ENCODE measurements at regions not wholly inside any gene's neighbourhood (a gene's known extent, or its start where the extent isn't known, plus 50 kb on each side); places are given as distances from the start of the nearest gene placed in this dataset.
A peak's percentile ranks its signal among the peaks of the same experiment; 100 is the strongest.

GRCh38 chr11:116638463-116638862 lies 134.3 kb downstream of the BUD13 start:
- H3K27me3 ChIP-seq (ENCODE audit: control insufficient read depth, insufficient read depth, low read length), result no peaks in the 10 kb centered on the region
- no peaks in the 10 kb centered on the region for H3K4me1 ChIP-seq (ENCODE audit: control insufficient read depth in 2 of 3, insufficient read depth in 2 of 3, low read depth in 1 of 3, low read length in 3 of 3)
- DNase-seq (no peak), FAIRE-seq (no peak)
- H3K9ac ChIP-seq (ENCODE audit: low read length in 3 of 3), result no peak overlapping the region
- H3K36me3 ChIP-seq (ENCODE audit: control insufficient read depth in 2 of 3, insufficient read depth in 3 of 3, low read length in 3 of 3), result no peaks in the 10 kb centered on the region
- TF ChIP-seq CTCF (IDR thresholded peaks at IDR 0.05; ENCODE audit: borderline replicate concordance, extremely low read depth, insufficient read depth), result no peak
- intact Hi-C loops (cut with DNase I), result no loop called here
- H3K27ac ChIP-seq (ENCODE audit: low read depth in 2 of 2, low read length in 2 of 2), result no peak overlapping the region
- no peak overlapping the region for H3K4me3 ChIP-seq (ENCODE audit: low read length in 3 of 3)
- peaks cover 0 to 2% (median 0%) of the 10 kb centered on the region in 3 donors for H3K9me3 ChIP-seq (ENCODE audit: control insufficient read depth in 2 of 3, insufficient read depth in 1 of 3, low read length in 3 of 3)

GRCh38 chr11:116637766-116638165 lies 135.0 kb downstream of the BUD13 start:
- intact Hi-C loops (cut with DNase I), result no loop called here
- DNase-seq, result no peak
- no peak overlapping the region for H3K27ac ChIP-seq (ENCODE audit: low read depth in 2 of 2, low read length in 2 of 2)

GRCh38 chr11:116636341-116636929 lies 136.4 kb downstream of the BUD13 start:
- Histone ChIP-seq H3K9me3 (ENCODE audit: control insufficient read depth in 2 of 3, insufficient read depth in 1 of 3, low read length in 3 of 3) (peaks cover 0 to 2% (median 0%) of the 10 kb centered on the region in 3 donors), H3K27ac (ENCODE audit: low read depth in 2 of 2, low read length in 2 of 2) (no peak overlapping the region), H3K9ac (ENCODE audit: low read length in 3 of 3) (no peak overlapping the region), H3K4me1 (ENCODE audit: control insufficient read depth in 2 of 3, insufficient read depth in 2 of 3, low read depth in 1 of 3, low read length in 3 of 3) (no peaks in the 10 kb centered on the region), H3K36me3 (ENCODE audit: control insufficient read depth in 2 of 3, insufficient read depth in 3 of 3, low read length in 3 of 3) (no peaks in the 10 kb centered on the region), H3K27me3 (ENCODE audit: control insufficient read depth, insufficient read depth, low read length) (no peaks in the 10 kb centered on the region), H3K4me3 (ENCODE audit: low read length in 3 of 3) (no peak overlapping the region)
- no peak for DNase-seq
- no peak for TF ChIP-seq CTCF (IDR thresholded peaks at IDR 0.05; ENCODE audit: borderline replicate concordance, extremely low read depth, insufficient read depth)
- intact Hi-C loops (cut with DNase I), result no loop called here
- no peak for FAIRE-seq

More at GRCh38 chr11:116637766-116638165, 135.0 kb downstream of the BUD13 start:
- Histone ChIP-seq H3K4me3 (ENCODE audit: low read length in 3 of 3) (no peak overlapping the region), H3K9ac (ENCODE audit: low read length in 3 of 3) (no peak overlapping the region), H3K9me3 (ENCODE audit: control insufficient read depth in 2 of 3, insufficient read depth in 1 of 3, low read length in 3 of 3) (peaks cover 0 to 2% (median 0%) of the 10 kb centered on the region in 3 donors), H3K27me3 (ENCODE audit: control insufficient read depth, insufficient read depth, low read length) (no peaks in the 10 kb centered on the region), H3K4me1 (ENCODE audit: control insufficient read depth in 2 of 3, insufficient read depth in 2 of 3, low read depth in 1 of 3, low read length in 3 of 3) (no peaks in the 10 kb centered on the region), H3K36me3 (ENCODE audit: control insufficient read depth in 2 of 3, insufficient read depth in 3 of 3, low read length in 3 of 3) (no peaks in the 10 kb centered on the region)
- FAIRE-seq, result no peak
- no peak for TF ChIP-seq CTCF (IDR thresholded peaks at IDR 0.05; ENCODE audit: borderline replicate concordance, extremely low read depth, insufficient read depth)

- peaks cover 0 to 2% (median 0%) of the 10 kb centered on the region in 3 donors for H3K9me3 ChIP-seq (ENCODE audit: control insufficient read depth in 2 of 3, insufficient read depth in 1 of 3, low read length in 3 of 3)
- no peaks in the 10 kb centered on the region for H3K4me1 ChIP-seq (ENCODE audit: control insufficient read depth in 2 of 3, insufficient read depth in 2 of 3, low read depth in 1 of 3, low read length in 3 of 3)
- H3K27me3 ChIP-seq (ENCODE audit: control insufficient read depth, insufficient read depth, low read length), result no peaks in the 10 kb centered on the region
- H3K4me3 ChIP-seq (ENCODE audit: low read length in 3 of 3), result no peak overlapping the region
- intact Hi-C loops (cut with DNase I), result no loop called here
- H3K27ac ChIP-seq (ENCODE audit: low read depth in 2 of 2, low read length in 2 of 2), result no peak overlapping the region
- H3K9ac ChIP-seq (ENCODE audit: low read length in 3 of 3), result no peak overlapping the region
- peak in 3 of 5 donors; percentile 33 to 70 (median 56) for DNase-seq
- H3K36me3 ChIP-seq (ENCODE audit: control insufficient read depth in 2 of 3, insufficient read depth in 3 of 3, low read length in 3 of 3), result no peaks in the 10 kb centered on the region
- TF ChIP-seq CTCF (IDR thresholded peaks at IDR 0.05; ENCODE audit: borderline replicate concordance, extremely low read depth, insufficient read depth), result no peak
- FAIRE-seq, result no peak
Measured at GRCh38 chr11:116631201-116631600, 141.6 kb downstream of the BUD13 start.
